Gastroesophageal sphincter (tissue), 3 donors: ENCODE measurements at regions not wholly inside any gene's neighbourhood (a gene's known extent, or its start where the extent isn't known, plus 50 kb on each side); places are given as distances from the start of the nearest gene placed in this dataset.

Experiments used
- EP300 ChIP-seq: sonication (generic); formaldehyde crosslinking; IDR thresholded peaks from one replicate; pipeline ENCODE4 v1.6.1; 2017; ENCODE audit warnings: antibody characterized with exemption, mild to moderate bottlenecking
- POLR2A ChIP-seq, 2 donors: fragments of 450-650 bp; IDR thresholded peaks; one replicate each; pipeline ENCODE4 v1.6.1; 2017; ENCODE audit warnings: antibody characterized with exemption in 2 of 2, mild to moderate bottlenecking in 2 of 2, moderate library complexity in 1 of 2
- POLR2AphosphoS5 ChIP-seq: sonication (generic); formaldehyde crosslinking; IDR thresholded peaks from one replicate; pipeline ENCODE4 v1.6.1; 2017; ENCODE audit warnings: antibody characterized with exemption
- TF ChIP-seq, protein P1 (sequence below), 4 experiments: fragments of 200-600 bp in 2 of 4; fragments of 450-650 bp in 2 of 4; sonication (generic) in 1 of 4; IDR thresholded peaks; one replicate each; pipeline ENCODE4 v1.5.1; 2017 to 2019; ENCODE audit warnings: antibody characterized with exemption in 4 of 4, mild to moderate bottlenecking in 2 of 4, moderate library complexity in 2 of 4

DNA sequence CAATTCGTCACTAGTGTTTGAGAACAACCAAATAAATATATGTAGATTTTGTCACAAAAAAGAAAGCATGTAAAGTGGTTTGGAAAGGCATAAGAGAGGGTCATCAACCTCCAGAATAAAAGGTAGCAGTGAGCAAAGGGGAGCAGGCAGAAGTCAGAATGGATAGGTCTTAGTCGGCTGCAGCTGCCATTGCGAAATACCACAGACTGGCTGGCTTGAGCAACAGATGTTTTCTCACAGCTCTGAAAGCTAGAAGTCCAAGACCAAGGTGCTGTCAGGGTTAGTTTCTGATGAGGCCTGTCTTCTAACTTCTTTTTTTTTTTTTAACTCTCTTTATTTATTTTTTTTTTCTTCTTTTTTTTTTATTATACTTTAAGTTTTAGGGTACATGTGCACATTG lies 208.1 kb upstream of the PIK3R1 start:
- TF ChIP-seq POLR2AphosphoS5 (peak; percentile 31), EP300 (no peak), POLR2A (IDR thresholded peaks at IDR 0.05) (no peak)
- TF ChIP-seq, protein P1, sequence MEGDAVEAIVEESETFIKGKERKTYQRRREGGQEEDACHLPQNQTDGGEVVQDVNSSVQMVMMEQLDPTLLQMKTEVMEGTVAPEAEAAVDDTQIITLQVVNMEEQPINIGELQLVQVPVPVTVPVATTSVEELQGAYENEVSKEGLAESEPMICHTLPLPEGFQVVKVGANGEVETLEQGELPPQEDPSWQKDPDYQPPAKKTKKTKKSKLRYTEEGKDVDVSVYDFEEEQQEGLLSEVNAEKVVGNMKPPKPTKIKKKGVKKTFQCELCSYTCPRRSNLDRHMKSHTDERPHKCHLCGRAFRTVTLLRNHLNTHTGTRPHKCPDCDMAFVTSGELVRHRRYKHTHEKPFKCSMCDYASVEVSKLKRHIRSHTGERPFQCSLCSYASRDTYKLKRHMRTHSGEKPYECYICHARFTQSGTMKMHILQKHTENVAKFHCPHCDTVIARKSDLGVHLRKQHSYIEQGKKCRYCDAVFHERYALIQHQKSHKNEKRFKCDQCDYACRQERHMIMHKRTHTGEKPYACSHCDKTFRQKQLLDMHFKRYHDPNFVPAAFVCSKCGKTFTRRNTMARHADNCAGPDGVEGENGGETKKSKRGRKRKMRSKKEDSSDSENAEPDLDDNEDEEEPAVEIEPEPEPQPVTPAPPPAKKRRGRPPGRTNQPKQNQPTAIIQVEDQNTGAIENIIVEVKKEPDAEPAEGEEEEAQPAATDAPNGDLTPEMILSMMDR (IDR thresholded peaks at IDR 0.05), result no peak
